ENCODE measurements at regions not wholly inside any gene's neighbourhood (a gene's known extent, or its start where the extent isn't known, plus 50 kb on each side); places are given as distances from the start of the nearest gene placed in this dataset.

- no peak for TF ChIP-seq EZH2 (optimal IDR thresholded peaks at IDR 0.05; ENCODE audit: low read depth, low read length)
- TF ChIP-seq CTCF (IDR thresholded peaks at IDR 0.05; ENCODE audit: low read length), result no peak
- TF ChIP-seq EZH2phosphoT487 (IDR thresholded peaks at IDR 0.05; ENCODE audit: low read length), result no peak
Observed at GRCh38 chr2:8623958-8624591, 57.8 kb upstream of the ID2 start.

GRCh38 chr2:8624855-8625398 is 56.9 kb upstream of the ID2 start:
- Histone ChIP-seq H3K27me3 (replicated peaks; ENCODE audit: insufficient read depth, low read length) (no peaks in the 10 kb centered on the region), H3K4me3 (ENCODE audit: low read length) (no peak overlapping the region)
- TF ChIP-seq EZH2phosphoT487 (IDR thresholded peaks at IDR 0.05; ENCODE audit: low read length) (no peak), CTCF (IDR thresholded peaks at IDR 0.05; ENCODE audit: low read length) (no peak), EZH2 (optimal IDR thresholded peaks at IDR 0.05; ENCODE audit: low read depth, low read length) (no peak)

More at GRCh38 chr2:8623958-8624591, 57.8 kb upstream of the ID2 start:
- no peak overlapping the region for H3K27ac ChIP-seq (ENCODE audit: low read length)
- H3K27me3 ChIP-seq (replicated peaks; ENCODE audit: insufficient read depth, low read length), result no peaks in the 10 kb centered on the region
- H3F3A ChIP-seq (ENCODE audit: insufficient read depth, low read length), result no peaks in the 10 kb centered on the region
- no peak overlapping the region for H3K9ac ChIP-seq (ENCODE audit: low read length)
- no peak overlapping the region for H3K4me2 ChIP-seq (ENCODE audit: low read depth, low read length)
- no peaks in the 10 kb centered on the region for H3K9me2 ChIP-seq (replicated peaks; ENCODE audit: insufficient read depth, low read length)
- H2AFZ ChIP-seq (ENCODE audit: low read length), result no peak overlapping the region
- H3K79me2 ChIP-seq (ENCODE audit: low read length), result no peaks in the 10 kb centered on the region
- H3K4me3 ChIP-seq (ENCODE audit: low read length), result no peak overlapping the region
- H3K36me3 ChIP-seq (replicated peaks; ENCODE audit: insufficient read depth, low read length), result no peaks in the 10 kb centered on the region
- H4K20me1 ChIP-seq (ENCODE audit: insufficient read depth, low read length), result no peaks in the 10 kb centered on the region
- no peaks in the 10 kb centered on the region for H3K4me1 ChIP-seq (ENCODE audit: low read length)
- DNase-seq, result no peak
- no peaks in the 10 kb centered on the region for H3K9me3 ChIP-seq (replicated peaks; ENCODE audit: insufficient read depth, low read length)

GRCh38 chr2:8625399-8626300 is 56.2 kb upstream of the ID2 start:
- Histone ChIP-seq H3K9ac (ENCODE audit: low read length) (no peak overlapping the region), H3K9me2 (replicated peaks; ENCODE audit: insufficient read depth, low read length) (no peaks in the 10 kb centered on the region), H3K4me3 (ENCODE audit: low read length) (no peak overlapping the region), H3K36me3 (replicated peaks; ENCODE audit: insufficient read depth, low read length) (no peaks in the 10 kb centered on the region), H3K27me3 (replicated peaks; ENCODE audit: insufficient read depth, low read length) (no peaks in the 10 kb centered on the region), H3K4me2 (ENCODE audit: low read depth, low read length) (no peak overlapping the region), H3K79me2 (ENCODE audit: low read length) (no peaks in the 10 kb centered on the region), H2AFZ (ENCODE audit: low read length) (no peak overlapping the region), H3F3A (ENCODE audit: insufficient read depth, low read length) (no peaks in the 10 kb centered on the region), H3K27ac (ENCODE audit: low read length) (no peak overlapping the region), H3K4me1 (ENCODE audit: low read length) (no peaks in the 10 kb centered on the region), H3K9me3 (replicated peaks; ENCODE audit: insufficient read depth, low read length) (no peaks in the 10 kb centered on the region), H4K20me1 (ENCODE audit: insufficient read depth, low read length) (no peaks in the 10 kb centered on the region)
- TF ChIP-seq CTCF (IDR thresholded peaks at IDR 0.05; ENCODE audit: low read length), result no peak
- TF ChIP-seq EZH2 (optimal IDR thresholded peaks at IDR 0.05; ENCODE audit: low read depth, low read length), result no peak
- DNase-seq, result no peak

More at GRCh38 chr2:8624855-8625398, 56.9 kb upstream of the ID2 start:
- H3K27ac ChIP-seq (ENCODE audit: low read length), result no peak overlapping the region
- no peaks in the 10 kb centered on the region for H3K4me1 ChIP-seq (ENCODE audit: low read length)
- no peak overlapping the region for H3K9ac ChIP-seq (ENCODE audit: low read length)
- no peaks in the 10 kb centered on the region for H3K9me2 ChIP-seq (replicated peaks; ENCODE audit: insufficient read depth, low read length)
- no peak overlapping the region for H3K4me2 ChIP-seq (ENCODE audit: low read depth, low read length)
- DNase-seq, result no peak
- no peaks in the 10 kb centered on the region for H3F3A ChIP-seq (ENCODE audit: insufficient read depth, low read length)
- no peak overlapping the region for H2AFZ ChIP-seq (ENCODE audit: low read length)
- no peaks in the 10 kb centered on the region for H4K20me1 ChIP-seq (ENCODE audit: insufficient read depth, low read length)
- no peaks in the 10 kb centered on the region for H3K79me2 ChIP-seq (ENCODE audit: low read length)
- H3K9me3 ChIP-seq (replicated peaks; ENCODE audit: insufficient read depth, low read length), result no peaks in the 10 kb centered on the region
- H3K36me3 ChIP-seq (replicated peaks; ENCODE audit: insufficient read depth, low read length), result no peaks in the 10 kb centered on the region
